GM21723 (cell line): ENCODE measurements at regions not wholly inside any gene's neighbourhood (a gene's known extent, or its start where the extent isn't known, plus 50 kb on each side); places are given as distances from the start of the nearest gene placed in this dataset.
"Not testable (repeated sequence)": the region's sequence is repeated elsewhere in the genome, so short reads cannot be mapped to it uniquely, and the experiment has no call there.

Source experiments
- ATAC-seq: cut with Tn5 transposase; IDR thresholded peaks from one replicate; pipeline ENCODE4 v1.9.1; 2021; ENCODE audit warnings: mild to moderate bottlenecking, moderate library complexity; ENCODE audit not compliant: unreplicated experiment

GRCh38 chr1:164093543-164093942 lies 465.4 kb upstream of the PBX1 start:
- no peak for ATAC-seq

- ATAC-seq = no peak
Measured at GRCh38 chr1:164101802-164102201, 457.2 kb upstream of the PBX1 start.

DNA sequence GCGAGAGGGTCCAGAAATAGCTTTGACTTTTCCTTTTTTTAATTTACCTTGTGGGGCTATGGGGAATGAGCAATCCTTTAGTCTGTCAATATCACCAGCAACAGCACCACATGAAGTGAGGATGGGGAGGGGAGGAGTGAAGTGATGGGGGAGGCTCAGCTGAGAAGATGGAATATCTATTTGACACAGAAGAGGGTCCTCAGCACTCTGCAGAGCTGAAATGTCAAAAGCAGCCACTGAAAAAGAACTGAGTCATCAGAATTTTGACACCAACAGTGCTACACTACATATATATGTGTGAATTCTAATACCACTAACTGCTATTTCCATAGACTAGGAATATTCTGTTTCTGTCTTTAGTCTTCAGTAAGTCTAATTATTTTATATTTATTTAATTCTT lies 427.0 kb upstream of the PBX1 start:
- ATAC-seq = no peak

GRCh38 chr1:164137273-164137925 lies 421.6 kb upstream of the PBX1 start:
- no peak for ATAC-seq

DNA sequence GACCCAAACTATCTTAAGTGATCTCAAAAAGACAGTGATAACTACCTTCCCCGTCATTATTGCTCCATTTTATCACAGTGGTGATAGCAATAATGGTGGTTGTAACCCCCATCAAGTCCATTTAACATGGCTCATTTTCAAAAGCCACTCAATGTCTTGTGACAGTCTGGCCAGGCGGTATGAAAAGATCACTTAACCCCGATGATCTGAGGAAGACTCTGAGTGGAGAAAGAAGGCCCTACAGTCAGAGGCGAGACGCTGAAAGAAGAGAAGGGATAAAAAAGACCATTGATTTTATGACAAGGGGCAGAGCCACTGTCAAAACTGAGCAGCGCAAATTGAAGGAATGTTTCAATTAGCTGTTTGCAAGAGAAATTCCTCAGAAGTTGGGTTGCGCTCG lies 417.2 kb upstream of the PBX1 start:
- no peak for ATAC-seq

GRCh38 chr1:164154622-164155021 lies 404.4 kb upstream of the PBX1 start:
- no peak for ATAC-seq

GRCh38 chr1:164155347-164155746 lies 403.6 kb upstream of the PBX1 start:
- ATAC-seq = no peak

DNA sequence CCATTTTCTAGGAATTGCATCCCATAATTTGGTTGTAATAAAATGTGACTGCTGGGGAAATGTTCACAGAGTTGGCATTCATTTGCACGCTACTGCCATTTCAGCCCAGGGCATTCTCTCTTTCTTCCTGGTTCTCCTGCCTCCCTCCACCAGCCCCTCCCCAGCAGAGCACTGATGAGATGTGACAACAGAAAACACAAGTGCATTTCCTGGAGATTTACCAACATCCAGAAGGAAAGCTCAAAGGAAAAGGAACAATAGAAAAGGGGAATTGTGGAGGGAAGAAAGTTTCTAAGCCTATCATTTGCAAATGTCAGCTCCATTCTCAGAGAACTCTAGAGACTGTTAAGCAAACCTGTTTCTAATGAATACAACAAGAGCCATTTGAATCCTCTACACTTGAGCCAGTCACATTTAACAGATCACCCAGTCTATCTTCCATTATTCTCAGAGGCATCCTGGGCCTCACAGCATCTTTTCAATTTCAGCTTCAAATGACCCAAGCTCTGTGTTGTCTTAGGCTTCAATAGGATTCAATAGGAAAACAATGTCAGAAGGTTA lies 395.6 kb upstream of the PBX1 start:
- ATAC-seq = no peak

DNA sequence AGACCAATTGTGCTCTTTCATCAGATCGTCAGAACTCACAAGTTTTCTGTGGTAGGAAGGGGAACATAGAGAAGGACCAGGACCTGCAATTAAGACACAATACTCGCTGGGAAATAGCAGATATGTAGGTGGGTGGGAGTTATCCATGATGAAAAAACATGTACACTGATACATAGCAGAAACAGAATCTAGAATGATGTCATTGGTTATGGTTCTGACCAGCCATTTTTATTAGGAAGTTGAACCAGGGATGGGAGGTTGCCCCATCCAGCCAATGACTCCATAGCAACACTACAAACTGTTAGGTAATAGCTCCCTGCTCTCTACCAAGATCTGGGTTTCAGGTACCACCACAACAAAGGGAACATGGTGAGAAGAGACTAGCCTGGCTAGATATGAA lies 393.5 kb upstream of the PBX1 start:
- ATAC-seq = no peak

GRCh38 chr1:164166454-164166853 lies 392.5 kb upstream of the PBX1 start:
- ATAC-seq = not testable (repeated sequence)

- ATAC-seq = no peak
Measured at GRCh38 chr1:164177118-164177517, 381.9 kb upstream of the PBX1 start.

DNA sequence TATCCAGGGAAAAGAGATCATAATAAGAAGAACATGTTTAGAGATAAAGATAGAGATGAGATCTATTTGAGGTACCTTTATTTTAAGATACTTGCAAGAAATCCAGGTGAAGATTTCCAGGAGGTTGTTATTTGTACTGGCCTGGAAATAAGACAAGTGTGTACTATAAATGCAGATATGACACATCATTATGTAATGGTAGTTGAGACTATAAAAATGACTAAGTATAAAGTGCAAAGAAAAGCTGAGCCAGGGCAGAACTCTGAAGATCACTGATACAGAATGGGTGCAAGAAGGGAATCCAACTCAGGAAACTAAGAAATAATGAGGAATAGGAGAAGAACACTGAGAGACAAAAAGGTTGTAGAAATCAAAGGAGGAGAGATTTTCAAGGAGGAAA lies 378.2 kb upstream of the PBX1 start:
- no peak for ATAC-seq

GRCh38 chr1:164183854-164184635 lies 374.9 kb upstream of the PBX1 start:
- ATAC-seq = no peak

DNA sequence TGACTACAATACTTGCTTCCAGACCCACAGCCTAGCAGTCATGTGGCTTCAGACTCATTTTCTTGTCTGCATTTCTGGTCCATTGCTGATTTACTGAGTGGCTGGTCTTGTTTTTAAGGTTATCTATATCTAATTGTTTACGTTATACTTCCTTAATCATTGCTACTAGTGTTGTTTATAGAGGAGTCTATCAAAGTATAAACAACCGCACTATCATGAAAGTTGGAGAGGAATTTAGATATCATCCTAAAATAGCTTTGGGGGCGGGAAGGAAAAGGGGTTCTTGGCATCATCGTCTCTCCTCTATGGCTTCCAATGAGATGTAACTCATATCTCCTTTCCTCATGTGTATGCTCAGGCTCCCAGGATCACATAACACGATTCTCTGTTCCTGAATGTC lies 372.1 kb upstream of the PBX1 start:
- no peak for ATAC-seq

GRCh38 chr1:164188497-164188896 lies 370.5 kb upstream of the PBX1 start:
- ATAC-seq = no peak

DNA sequence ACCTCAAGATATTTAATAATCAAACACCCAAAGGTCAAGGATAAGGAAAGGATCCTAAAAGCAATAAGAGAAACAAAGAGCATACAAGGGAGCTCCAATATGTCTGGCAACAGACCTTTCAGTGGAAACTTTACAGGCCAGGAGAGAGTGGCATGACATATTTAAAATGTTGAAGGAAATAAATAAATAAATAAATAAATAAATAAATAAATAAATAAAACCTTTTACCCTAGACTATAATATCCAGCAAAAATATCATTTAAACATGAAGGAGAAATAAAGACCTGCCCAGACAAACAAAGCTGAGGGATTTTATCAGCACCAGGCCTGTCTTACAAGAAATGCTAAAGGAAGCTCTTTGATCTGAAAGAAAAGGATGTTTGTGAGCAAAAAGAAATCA lies 367.8 kb upstream of the PBX1 start:
- ATAC-seq = no peak

DNA sequence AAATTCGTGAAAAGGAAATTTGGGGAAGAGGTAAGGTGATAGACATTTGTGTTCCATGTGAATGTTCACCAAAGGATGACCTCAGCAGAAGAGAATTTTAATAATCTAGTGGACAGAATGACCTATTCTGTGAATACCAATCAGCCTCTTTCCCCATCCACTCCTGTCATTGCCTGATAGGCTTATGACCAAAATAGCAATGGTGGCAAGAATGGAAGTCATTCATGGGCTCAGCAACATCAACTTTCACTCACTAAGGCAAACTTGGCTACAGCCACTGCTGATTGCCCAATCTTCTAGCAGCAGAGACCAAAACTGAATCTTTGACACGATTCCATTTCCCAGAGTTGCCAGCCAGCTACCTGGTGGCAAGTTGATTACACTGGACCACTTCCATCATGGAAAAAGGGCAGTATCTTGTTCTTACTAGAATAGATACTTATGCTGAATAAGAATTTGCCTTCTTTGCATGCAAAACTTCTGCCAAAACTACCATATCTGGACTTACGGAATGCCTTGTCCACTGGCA lies 348.7 kb upstream of the PBX1 start:
- no peak for ATAC-seq

- no peak for ATAC-seq
Measured at GRCh38 chr1:164223378-164223777, 335.6 kb upstream of the PBX1 start.

GRCh38 chr1:164225011-164225410 lies 334.0 kb upstream of the PBX1 start:
- ATAC-seq = no peak

- no peak for ATAC-seq
Measured at GRCh38 chr1:164226977-164227376, 332.0 kb upstream of the PBX1 start.

GRCh38 chr1:164228928-164229327 lies 330.1 kb upstream of the PBX1 start:
- no peak for ATAC-seq

GRCh38 chr1:164233149-164233548 lies 325.8 kb upstream of the PBX1 start:
- no peak for ATAC-seq
